Esophagus squamous epithelium (tissue), 5 donors: ENCODE measurements at regions not wholly inside any gene's neighbourhood (a gene's known extent, or its start where the extent isn't known, plus 50 kb on each side); places are given as distances from the start of the nearest gene placed in this dataset.

Experiments
- DNase-seq: peaks from one replicate; lab custom pipeline; 2025; lab: John Stamatoyannopoulos, UW
- H3K27ac ChIP-seq, 4 donors: fragments of 200-600 bp; sonication (generic); one replicate each; pipeline ENCODE4 v1.5.1; 2016 to 2019; ENCODE audit warnings: mild to moderate bottlenecking in 1 of 4
- H3K27me3 ChIP-seq, 4 donors: fragments of 200-600 bp; sonication (generic); 1 replicate in 3 of 4; 2 replicates in 1 of 4; pipeline versions ENCODE4 v1.5.1 to v1.6.0; 2017 to 2021; ENCODE audit warnings: antibody characterized with exemption in 1 of 4
- H3K36me3 ChIP-seq, 3 donors: fragments of 200-600 bp; sonication (generic); one replicate each; pipeline ENCODE4 v1.5.1; 2016 to 2019
- H3K4me1 ChIP-seq, 3 donors: fragments of 200-600 bp; sonication (generic); one replicate each; pipeline ENCODE4 v1.5.1; 2017 to 2019
- H3K4me3 ChIP-seq, 4 donors: fragments of 200-600 bp; sonication (generic); 1 replicate in 3 of 4; 2 replicates in 1 of 4; pipeline ENCODE4 v1.5.1; 2016 to 2019; ENCODE audit warnings: mild to moderate bottlenecking in 2 of 4, moderate library complexity in 1 of 4
- H3K9me3 ChIP-seq, 3 donors: fragments of 200-600 bp; sonication (generic); one replicate each; pipeline ENCODE4 v1.5.1; 2016 to 2019
- CTCF ChIP-seq, 6 experiments: fragments of 450-650 bp in 4 of 6; fragments of 200-600 bp in 2 of 6; sonication (generic) in 2 of 6; IDR thresholded peaks; one replicate each; pipeline ENCODE4 v1.5.1; 2016 to 2019; ENCODE audit warnings: antibody characterized with exemption in 6 of 6, mild to moderate bottlenecking in 4 of 6, moderate library complexity in 4 of 6
- POLR2A ChIP-seq, 4 donors: fragments of 450-650 bp; IDR thresholded peaks; one replicate each; pipeline ENCODE4 v1.6.1; 2017; ENCODE audit warnings: antibody characterized with exemption in 4 of 4, mild to moderate bottlenecking in 4 of 4, moderate library complexity in 3 of 4
- WGBS, 2 donors: methylation state at CpG; one replicate each; pipeline ENCODE4 v1.1.5; 2018; 5-methylcytosine and 5-hydroxymethylcytosine counted together
- intact Hi-C: fragments of 100-400 bp; cut with DNase I; formaldehyde crosslinking; loops from one replicate; pipeline ENCODE4 v1.15.0; 2022
- donor health status: DM: yes; HTN: yes; CAD: no.

DNA sequence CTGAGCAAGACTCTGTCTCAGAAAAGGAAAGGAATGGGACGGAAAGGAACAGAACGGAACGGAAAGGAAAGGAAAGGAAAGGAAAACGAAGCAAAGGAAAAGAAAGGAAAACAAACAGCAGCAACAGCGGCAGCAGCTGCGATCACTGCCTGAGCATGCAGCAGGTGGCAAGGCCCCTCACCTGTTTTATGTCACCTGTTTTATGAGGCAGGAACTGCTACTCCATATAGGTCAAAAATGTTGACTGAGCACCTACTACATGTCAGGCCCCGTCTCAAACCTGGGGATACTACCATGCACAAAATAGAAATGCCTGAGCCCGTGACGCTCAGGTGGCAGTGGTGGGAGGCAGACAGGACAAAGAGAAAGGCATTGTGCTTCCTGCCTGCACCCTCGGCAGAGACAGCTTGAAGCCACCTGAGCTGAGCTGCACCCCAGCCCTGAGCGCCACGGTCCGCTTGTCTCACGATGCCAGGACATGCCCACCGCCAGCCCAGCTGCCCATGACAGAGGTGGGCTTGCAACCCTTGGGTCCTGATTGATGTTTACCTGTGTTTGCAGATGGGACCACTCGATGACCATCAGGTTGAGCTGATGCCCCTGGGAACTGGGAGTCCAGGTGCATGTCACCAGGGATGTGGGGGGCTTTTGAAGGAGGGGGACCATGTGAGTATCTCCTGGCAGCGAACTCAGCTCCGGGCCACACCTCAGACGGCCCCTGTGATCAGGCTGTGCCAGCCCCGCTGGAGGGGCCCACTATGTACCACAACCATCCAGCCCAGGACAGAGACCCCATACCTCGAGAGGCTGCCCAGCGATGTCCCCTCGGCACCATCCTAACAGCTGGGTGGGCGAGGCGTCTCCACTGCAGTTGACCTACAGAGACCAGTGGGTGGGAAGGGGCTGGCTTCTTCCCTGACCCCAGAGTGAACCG, 77.4 kb downstream of the RMI2 start:
- no peaks in the 10 kb centered on the region for H3K27me3 ChIP-seq
- no peaks in the 10 kb centered on the region for H3K9me3 ChIP-seq
- TF ChIP-seq POLR2A (IDR thresholded peaks at IDR 0.05), result no peak
- no peak for TF ChIP-seq CTCF (IDR thresholded peaks at IDR 0.05)
- H3K36me3 ChIP-seq, result no peaks in the 10 kb centered on the region
- intact Hi-C loops, result no loop called here
- H3K27ac ChIP-seq, result no peak overlapping the region
- WGBS, 2 donors, result 75 to 80% methylated on average over 8 to 15 of the region's 26 CpGs
- H3K4me1 ChIP-seq, result no peaks in the 10 kb centered on the region
- DNase-seq, result no peak
- no peak overlapping the region for H3K4me3 ChIP-seq

GRCh38 chr16:11423315-11424117, 78.3 kb downstream of the RMI2 start:
- no peak for TF ChIP-seq POLR2A (IDR thresholded peaks at IDR 0.05)
- no peak for TF ChIP-seq CTCF (IDR thresholded peaks at IDR 0.05)
- H3K4me3 ChIP-seq, result no peak overlapping the region
- H3K9me3 ChIP-seq, result no peaks in the 10 kb centered on the region
- H3K4me1 ChIP-seq, result no peaks in the 10 kb centered on the region
- no peak for DNase-seq
- 57 to 64% methylated on average over 6 to 12 of the region's 24 CpGs for WGBS, 2 donors
- H3K36me3 ChIP-seq, result no peaks in the 10 kb centered on the region
- no peaks in the 10 kb centered on the region for H3K27me3 ChIP-seq
- intact Hi-C loops, result no loop called here
- no peak overlapping the region for H3K27ac ChIP-seq

DNA sequence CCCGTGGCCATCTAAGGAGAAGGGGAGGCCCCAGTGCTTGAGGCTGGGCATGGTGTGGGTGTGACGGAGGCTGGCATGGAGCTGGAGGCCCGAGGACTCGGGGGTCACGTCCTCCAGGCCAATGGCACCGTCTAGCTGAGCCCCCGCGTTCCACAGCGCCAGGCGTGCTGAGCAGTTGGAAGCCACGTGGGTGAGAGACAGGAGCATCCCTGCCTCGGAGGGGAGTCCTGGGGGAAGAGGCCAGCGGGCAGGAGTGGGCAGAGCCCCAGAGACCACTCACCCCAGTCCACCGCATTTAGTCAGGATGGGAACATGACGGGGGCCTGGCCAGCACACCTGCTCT, 78.8 kb downstream of the RMI2 start:
- WGBS, 2 donors, result 100% methylated on average over 1 to 3 of the region's 15 CpGs
- Histone ChIP-seq H3K9me3 (no peaks in the 10 kb centered on the region), H3K4me3 (no peak overlapping the region), H3K4me1 (no peaks in the 10 kb centered on the region), H3K27ac (no peak overlapping the region), H3K36me3 (no peaks in the 10 kb centered on the region), H3K27me3 (no peaks in the 10 kb centered on the region)
- TF ChIP-seq CTCF (IDR thresholded peaks at IDR 0.05), result no peak
- no peak for TF ChIP-seq POLR2A (IDR thresholded peaks at IDR 0.05)
- DNase-seq, result no peak
- intact Hi-C loops, result no loop called here

DNA sequence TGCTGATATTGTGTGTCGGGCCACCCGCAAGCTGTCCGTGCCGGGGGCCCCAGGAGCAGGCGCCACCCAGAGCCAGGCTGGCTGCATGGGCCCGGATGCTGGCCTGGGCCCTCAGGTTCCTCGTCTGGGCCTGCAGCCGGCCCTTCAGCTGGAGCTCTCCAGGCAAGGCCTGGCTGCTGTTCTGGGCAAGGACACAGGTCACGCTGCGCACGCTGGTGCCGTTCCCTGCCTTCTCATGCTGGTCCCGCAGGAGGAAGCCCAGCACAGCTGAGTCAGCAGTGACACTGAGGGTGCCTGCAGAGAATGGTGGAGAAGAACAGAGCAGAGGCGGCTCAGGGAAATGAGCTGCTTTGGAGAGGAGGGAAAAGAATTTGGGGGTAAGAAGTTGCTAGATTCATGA, 79.9 kb downstream of the RMI2 start:
- Histone ChIP-seq H3K36me3 (no peaks in the 10 kb centered on the region), H3K27me3 (no peaks in the 10 kb centered on the region), H3K4me3 (no peak overlapping the region), H3K9me3 (no peaks in the 10 kb centered on the region), H3K4me1 (no peaks in the 10 kb centered on the region), H3K27ac (no peak overlapping the region)
- intact Hi-C loops, result no loop called here
- DNase-seq, result no peak
- 87 to 100% methylated on average over 1 to 3 of the region's 14 CpGs for WGBS, 2 donors
- no peak for TF ChIP-seq POLR2A (IDR thresholded peaks at IDR 0.05)
- no peak for TF ChIP-seq CTCF (IDR thresholded peaks at IDR 0.05)

DNA sequence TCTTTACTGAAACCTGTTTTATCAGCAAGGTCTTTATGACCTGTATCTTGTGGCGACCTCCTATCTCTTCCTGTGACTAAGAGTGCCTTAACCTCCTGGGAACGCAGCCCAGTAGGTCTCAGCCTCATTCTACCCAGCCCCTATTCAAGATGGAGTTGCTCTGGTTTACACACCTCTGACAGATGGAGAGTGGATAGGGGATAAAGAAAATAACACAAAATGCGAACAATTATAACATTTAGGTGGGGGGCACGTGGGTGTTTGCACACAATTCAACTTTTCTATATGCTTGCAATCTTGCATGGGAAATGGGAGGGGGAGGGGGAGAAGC, 83.3 kb downstream of the RMI2 start:
- no peaks in the 10 kb centered on the region for H3K36me3 ChIP-seq
- no peak for DNase-seq
- no peak for TF ChIP-seq POLR2A (IDR thresholded peaks at IDR 0.05)
- TF ChIP-seq CTCF (IDR thresholded peaks at IDR 0.05), result no peak
- H3K27me3 ChIP-seq, result no peaks in the 10 kb centered on the region
- no peak overlapping the region for H3K4me3 ChIP-seq
- 59 to 74% methylated on average over 4 of the region's 4 CpGs for WGBS, 2 donors
- H3K4me1 ChIP-seq, result no peaks in the 10 kb centered on the region
- no peak overlapping the region for H3K27ac ChIP-seq
- no peaks in the 10 kb centered on the region for H3K9me3 ChIP-seq
- intact Hi-C loops, result no loop called here
